HG02588 (cell line): ENCODE measurements at regions not wholly inside any gene's neighbourhood (a gene's known extent, or its start where the extent isn't known, plus 50 kb on each side); places are given as distances from the start of the nearest gene placed in this dataset.

ENCODE experiments used
- ATAC-seq: cut with Tn5 transposase; IDR thresholded peaks from one replicate; pipeline ENCODE4 v1.9.1; 2021; ENCODE audit warnings: mild to moderate bottlenecking, moderate library complexity; ENCODE audit not compliant: unreplicated experiment

DNA sequence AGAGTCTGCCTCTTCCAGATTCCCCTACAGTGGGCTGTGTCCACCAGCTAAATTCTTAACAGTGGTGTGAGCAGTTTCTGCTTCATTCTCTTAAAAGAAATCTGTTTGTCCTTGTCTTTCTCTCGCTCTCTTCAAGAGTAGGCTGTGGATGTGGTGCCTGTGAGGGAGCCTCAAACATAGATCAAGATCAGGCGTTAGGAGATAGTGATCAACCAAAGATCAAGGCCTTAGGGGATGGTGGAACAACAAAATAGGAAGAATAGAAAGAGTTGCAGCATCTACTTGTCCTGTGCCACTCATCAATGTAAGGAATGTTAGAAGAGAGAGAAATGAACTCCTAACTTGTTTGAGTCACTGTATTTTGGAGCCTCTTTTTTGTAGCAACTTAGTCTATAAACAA, 144.2 kb downstream of the AASDH start:
- no peak for ATAC-seq

GRCh38 chr4:56241500-56241899, 145.8 kb downstream of the AASDH start:
- ATAC-seq: no peak

- ATAC-seq: no peak
Measured at GRCh38 chr4:56240554-56241174, 146.6 kb downstream of the AASDH start.

DNA sequence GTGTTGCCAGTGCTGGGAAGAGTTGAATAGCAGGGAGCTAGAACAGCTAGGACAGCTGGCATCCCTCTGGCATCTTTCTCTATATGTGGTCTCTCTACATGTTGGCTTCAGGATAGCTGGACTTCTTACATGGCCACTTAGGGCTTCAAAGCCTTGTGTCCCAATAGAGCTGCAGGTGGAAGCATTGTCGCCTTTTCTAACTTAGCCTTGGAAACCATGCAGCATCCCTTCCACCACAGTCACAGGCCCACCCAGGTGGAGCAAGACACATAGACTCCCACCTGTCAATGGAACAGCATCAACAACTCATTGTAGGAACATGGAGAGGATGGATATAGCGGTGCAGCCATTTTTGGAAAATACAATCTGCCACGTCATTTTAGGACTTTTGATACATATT, 149.0 kb downstream of the AASDH start:
- no peak for ATAC-seq

DNA sequence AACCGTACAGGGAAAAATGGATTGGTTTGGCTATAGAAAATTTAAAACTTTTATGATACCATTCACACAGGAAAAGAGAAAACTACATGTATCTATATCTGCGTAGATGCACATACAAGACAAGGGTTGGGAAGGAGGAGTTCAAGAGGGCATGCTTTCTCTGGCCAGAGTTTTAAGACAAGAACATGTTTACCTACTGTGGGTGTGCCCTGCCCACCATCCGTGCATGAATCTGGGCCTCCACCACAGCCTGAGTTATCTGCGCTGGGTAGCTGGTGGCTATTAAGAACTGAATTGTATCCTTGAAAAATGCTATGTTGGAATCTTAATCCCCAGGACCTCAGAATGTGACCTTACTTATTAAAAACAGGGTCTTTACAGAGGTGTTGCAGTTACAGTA, 151.6 kb downstream of the AASDH start:
- no peak for ATAC-seq

DNA sequence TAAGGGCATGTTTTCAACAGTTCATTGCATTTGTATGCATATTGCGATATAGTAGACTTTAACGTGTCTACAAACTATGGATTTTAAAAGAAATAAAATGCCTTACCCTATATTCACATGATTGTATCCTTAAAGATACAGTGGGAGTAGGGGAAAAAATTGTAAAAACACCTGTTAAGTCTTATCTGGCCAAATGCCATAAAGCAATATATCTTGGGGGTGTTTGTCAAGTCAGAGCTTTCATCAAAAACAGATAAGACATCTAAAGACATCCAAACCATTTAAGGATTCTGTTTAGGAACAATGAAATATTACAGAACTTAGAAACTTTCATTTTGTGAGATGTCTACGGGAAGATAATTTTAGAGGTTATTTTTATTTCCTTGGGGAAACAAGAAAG, 152.3 kb downstream of the AASDH start:
- no peak for ATAC-seq

GRCh38 chr4:56234098-56234497, 153.2 kb downstream of the AASDH start:
- no peak for ATAC-seq

DNA sequence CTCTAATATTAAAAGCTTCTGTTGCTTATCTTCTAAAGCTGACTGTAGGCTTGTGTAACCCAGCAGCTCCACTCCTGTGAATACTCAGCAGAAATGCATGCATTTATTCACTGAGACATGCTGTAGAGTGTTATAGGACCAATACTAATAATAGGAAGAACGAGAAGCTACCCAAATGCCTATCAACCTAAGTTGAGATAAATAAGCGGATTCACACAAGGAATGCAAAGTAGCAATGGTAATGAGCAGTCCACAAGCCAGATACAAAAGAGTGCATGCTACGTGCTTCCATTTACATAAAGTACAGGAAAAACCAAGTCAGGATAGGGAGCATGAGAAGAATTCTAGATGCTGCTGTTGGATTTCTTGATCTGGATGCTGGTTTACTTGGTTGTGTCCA, 155.9 kb downstream of the AASDH start:
- no peak for ATAC-seq

DNA sequence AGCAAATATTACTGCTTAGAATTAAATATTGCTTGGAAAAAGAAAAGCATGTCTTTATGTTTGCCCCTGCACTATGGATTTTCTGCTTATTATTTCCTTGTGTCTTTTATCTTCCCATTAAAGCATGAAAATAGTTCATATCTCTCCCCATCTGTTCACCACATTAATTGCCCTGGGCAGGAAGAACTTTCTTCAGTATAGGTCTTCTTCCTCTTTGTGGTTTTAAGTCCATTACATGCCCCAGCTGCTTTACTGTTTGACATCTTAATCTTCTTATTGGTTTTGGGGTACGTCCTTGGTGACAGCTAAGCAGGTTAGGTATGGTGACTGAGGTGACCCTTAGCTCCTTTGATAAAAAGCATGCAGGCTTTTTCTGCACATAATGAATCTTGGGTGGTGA, 157.3 kb downstream of the AASDH start:
- ATAC-seq: no peak

DNA sequence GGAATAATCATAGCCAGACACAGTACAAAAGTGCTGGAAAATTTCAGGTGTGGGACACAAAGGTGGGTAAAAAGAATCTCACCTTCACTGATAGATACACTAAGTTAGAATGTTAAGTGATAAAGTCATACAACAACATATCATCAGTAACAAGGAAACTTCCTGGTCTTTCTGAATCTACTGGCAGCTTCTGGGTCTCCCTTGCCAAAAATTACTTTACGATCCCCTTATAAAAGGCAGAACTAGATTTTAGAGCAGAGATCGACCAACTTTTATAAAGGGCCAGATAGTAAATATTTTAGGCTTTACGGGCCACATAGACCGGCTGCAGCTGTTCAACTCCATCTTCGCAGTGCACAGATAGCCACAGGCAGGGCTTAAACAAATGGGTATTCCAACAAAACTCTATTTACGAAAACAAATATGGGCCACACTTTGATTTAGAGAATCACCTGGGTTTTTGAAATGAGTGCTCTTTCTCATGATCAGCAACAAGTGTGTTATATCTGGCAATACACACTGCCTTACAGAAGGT, 159.9 kb downstream of the AASDH start:
- no peak for ATAC-seq

DNA sequence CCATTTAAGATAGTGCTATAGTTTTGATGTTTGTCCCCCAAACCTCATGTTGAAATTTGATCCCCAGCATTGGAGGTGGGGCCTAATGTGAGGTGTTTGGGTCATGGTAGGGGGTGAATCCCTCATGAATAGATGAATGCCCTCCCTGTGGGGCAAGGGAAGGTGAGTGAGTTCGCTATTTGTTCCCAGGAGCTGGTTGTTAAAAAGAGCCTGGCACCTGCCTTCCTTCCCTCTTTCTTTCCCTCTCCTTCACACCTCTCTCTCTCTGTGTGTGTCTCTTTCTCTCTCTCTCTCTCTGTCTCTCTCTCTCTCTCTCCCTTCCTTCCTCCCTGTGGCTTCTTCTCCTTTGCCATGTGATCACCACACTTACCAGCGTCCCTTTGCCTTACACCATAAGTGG, 160.7 kb downstream of the AASDH start:
- ATAC-seq: no peak

GRCh38 chr4:56224641-56225040, 162.7 kb downstream of the AASDH start:
- no peak for ATAC-seq

DNA sequence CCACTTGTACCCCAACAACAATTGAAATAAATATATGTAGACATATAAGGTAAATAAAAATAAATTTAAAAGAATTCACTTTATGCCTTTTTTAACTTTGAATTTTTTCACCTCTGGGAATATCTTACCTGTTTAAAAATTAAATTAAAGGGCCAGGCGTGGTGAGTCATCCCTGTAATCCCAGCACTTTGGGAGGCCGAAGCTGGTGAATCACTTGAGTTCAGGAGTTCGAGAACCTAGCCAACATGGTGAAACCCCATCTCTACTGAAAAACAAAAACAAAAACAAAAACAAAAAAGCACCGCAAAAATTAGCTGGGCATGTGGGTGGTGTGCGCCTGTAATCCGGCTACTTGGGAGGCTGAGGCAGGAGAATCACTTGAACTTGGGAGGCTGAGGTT, 164.8 kb downstream of the AASDH start:
- no peak for ATAC-seq

DNA sequence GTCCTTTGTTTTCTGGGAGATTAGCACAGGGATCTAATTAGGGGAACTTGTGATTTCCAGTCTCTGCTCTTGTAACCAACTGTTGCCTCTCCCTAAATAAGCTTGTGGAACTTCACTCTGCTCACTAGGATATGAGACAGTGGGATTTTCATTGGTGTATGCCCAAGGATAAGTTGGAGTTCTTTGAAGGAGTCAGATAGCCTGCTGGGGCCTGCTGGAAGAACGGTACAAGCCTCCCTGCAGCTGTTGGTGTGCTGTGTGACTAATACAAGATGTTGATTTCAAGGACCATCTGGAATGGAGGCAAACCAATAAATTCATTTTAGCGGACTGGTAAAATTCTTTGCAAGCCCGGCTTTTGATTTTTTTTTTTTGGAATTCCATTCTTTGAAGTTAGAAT, 167.0 kb downstream of the AASDH start:
- no peak for ATAC-seq

DNA sequence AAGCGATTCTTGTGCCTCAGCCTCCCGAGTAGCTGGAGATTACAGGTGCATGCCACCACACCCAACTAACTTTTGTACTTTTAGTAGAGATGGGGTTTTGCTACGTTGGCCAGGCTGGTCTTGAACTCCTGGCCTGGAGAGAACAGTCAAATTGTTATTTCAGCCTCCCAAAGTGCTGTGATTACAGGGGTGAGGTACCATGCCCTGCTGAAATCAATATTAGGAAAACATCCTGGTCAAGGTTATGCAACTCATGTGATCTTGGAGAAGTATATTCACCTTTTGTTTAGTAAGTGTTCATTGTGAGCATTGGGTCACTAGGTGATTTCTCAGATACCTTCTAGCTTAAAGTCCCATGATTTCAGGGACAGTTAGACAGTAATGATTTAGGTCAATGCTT, 167.8 kb downstream of the AASDH start:
- ATAC-seq: no peak

DNA sequence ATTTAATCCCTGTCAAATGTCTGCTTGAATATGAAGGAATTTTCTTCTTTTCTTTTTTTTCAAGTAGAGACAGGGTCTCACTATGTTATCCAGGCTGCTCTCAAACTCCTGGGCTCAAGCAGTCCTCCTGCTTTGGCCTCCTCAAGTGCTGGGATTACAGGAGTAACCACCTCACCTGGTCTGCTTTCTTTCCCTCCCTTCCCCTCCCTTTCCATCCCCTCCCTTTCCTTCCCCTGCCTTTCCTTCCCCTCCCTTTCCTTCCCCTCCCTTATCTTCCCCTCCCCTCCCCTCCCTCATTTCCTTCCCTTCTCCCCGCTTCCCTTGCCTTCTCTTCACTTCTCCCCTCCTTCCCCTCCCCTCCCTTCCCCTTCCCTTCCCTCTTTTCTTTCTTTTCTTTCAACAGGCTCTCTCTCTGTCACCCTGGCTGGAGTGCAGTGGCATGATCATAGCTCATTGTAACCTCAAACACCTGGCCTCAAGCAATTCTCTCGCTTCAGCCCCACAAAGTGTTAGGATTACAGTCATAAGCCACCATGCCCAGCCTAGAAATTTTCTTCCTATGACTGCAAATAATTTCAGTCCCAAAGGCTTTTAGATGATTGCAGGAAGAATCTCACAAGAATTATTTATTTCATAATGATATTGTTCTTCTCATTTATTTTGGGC, 168.9 kb downstream of the AASDH start:
- no peak for ATAC-seq

GRCh38 chr4:56217343-56217890, 169.9 kb downstream of the AASDH start:
- ATAC-seq: no peak

DNA sequence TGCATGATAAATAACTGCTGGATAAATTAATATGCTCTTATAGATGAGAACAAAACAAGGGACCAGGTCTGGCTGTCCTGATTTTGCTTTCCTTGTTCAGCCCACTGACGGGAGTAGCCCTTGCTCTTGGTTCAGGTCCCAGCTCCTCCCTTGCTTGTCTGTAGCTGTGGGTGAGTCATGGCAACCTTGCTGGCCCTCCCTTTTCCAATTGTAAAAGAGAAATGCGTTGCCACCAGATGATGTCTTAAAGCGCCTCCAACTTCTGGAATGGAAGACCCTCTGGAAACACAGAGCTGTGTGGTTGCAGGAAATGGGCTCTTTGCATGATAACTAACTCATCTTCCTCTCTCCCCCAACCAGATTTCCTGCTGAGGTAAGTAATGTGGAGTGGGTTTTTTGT, 171.4 kb downstream of the AASDH start:
- no peak for ATAC-seq

- ATAC-seq: no peak
Measured at GRCh38 chr4:56215141-56215783, 172.0 kb downstream of the AASDH start.

DNA sequence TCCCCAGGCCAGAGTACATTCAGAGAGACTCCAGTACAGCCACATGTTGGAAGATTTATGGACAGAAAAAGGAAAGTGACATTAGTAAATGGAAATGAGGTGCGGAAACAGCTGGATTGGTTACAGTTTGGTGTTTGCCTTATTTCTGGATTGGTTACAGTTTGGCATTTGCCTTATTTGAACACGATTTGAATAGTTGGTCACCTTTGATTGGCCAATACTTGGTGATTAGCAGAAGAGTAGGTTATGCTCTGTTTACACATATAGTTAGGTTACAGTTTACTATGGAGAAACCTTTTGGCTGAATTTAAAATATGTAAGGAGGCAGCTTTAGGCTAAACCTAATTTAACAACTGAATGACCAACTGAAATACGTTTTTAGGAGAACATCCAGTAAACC, 173.7 kb downstream of the AASDH start:
- no peak for ATAC-seq

GRCh38 chr4:56212774-56213173, 174.5 kb downstream of the AASDH start:
- ATAC-seq: no peak

GRCh38 chr4:56211202-56211601, 176.1 kb downstream of the AASDH start:
- no peak for ATAC-seq
